K562 (cell line): ENCODE measurements at regions not wholly inside any gene's neighbourhood (a gene's known extent, or its start where the extent isn't known, plus 50 kb on each side); places are given as distances from the start of the nearest gene placed in this dataset.

Experiments
- HDAC6 ChIP-seq: IDR thresholded peaks from 2 replicates; pipeline ENCODE4 v1.6.1; 2012; ENCODE audit warnings: low read depth, mild to moderate bottlenecking, control low read depth, inconsistent platforms, low read length, moderate library complexity
- HMG20B ChIP-seq: fragments of 250-450 bp; sonication (Bioruptor Pico); IDR thresholded peaks from 2 replicates; pipeline ENCODE4 v1.5.0; 2021; ENCODE audit warnings: mild to moderate bottlenecking
- HNRNPL ChIP-seq: fragments of 200-400 bp; formaldehyde crosslinking; IDR thresholded peaks from 2 replicates; pipeline ENCODE4 v1.6.1; 2017; ENCODE audit warnings: low read depth, mild to moderate bottlenecking, low read length
- PTRF ChIP-seq: fragments of 450-650 bp; IDR thresholded peaks from 2 replicates; pipeline ENCODE4 v1.6.1; 2016; ENCODE audit warnings: mild to moderate bottlenecking, missing genetic modification characterization, missing compliant biosample characterization
- SETDB1 ChIP-seq: IDR thresholded peaks from one replicate; pipeline ENCODE4 v1.6.1; 2012; ENCODE audit warnings: low read length, control low read depth, inconsistent platforms
- STAG1 ChIP-seq: sonication (generic); formaldehyde crosslinking; IDR thresholded peaks from 2 replicates; pipeline ENCODE4 v1.5.0; 2020; ENCODE audit warnings: missing genetic modification reagents, borderline replicate concordance
- TF ChIP-seq, protein P1 (sequence below): fragments of 450-650 bp; IDR thresholded peaks from 2 replicates; pipeline ENCODE4 v1.6.1; 2016; ENCODE audit warnings: mild to moderate bottlenecking, moderate library complexity
- TF ChIP-seq, protein P2 (sequence below), 2 experiments: fragments of 450-650 bp in 1 of 2; sonication (generic) in 1 of 2; formaldehyde crosslinking in 1 of 2; IDR thresholded peaks in 1 of 2; conservative IDR thresholded peaks in 1 of 2; 2 replicates each; pipeline versions ENCODE4 v1.6.1 to v1.8.1; 2016 to 2023; ENCODE audit warnings: mild to moderate bottlenecking in 2 of 2, moderate library complexity in 2 of 2, inconsistent platforms in 1 of 2, missing genetic modification reagents in 1 of 2

DNA sequence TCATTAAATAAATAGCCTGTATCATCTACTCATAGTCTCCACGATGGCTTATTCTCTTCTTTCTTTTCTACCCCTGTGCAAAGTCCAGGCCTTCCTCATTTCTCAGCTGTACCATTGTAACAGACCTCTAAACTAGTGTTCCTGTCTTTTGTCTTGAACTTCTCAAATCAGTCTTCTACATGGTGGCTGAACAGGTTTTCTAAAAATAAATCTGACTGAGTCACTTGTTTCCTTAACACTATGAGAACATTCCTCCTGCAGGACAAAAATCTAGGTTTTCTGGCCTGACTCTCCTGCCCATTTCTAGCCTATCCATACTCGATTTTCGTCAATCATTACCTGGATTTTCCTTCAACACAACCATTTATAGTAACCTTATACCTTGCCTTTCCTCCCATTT is 1080.8 kb upstream of the TENM4 start (continued):
- TF ChIP-seq, protein P1, sequence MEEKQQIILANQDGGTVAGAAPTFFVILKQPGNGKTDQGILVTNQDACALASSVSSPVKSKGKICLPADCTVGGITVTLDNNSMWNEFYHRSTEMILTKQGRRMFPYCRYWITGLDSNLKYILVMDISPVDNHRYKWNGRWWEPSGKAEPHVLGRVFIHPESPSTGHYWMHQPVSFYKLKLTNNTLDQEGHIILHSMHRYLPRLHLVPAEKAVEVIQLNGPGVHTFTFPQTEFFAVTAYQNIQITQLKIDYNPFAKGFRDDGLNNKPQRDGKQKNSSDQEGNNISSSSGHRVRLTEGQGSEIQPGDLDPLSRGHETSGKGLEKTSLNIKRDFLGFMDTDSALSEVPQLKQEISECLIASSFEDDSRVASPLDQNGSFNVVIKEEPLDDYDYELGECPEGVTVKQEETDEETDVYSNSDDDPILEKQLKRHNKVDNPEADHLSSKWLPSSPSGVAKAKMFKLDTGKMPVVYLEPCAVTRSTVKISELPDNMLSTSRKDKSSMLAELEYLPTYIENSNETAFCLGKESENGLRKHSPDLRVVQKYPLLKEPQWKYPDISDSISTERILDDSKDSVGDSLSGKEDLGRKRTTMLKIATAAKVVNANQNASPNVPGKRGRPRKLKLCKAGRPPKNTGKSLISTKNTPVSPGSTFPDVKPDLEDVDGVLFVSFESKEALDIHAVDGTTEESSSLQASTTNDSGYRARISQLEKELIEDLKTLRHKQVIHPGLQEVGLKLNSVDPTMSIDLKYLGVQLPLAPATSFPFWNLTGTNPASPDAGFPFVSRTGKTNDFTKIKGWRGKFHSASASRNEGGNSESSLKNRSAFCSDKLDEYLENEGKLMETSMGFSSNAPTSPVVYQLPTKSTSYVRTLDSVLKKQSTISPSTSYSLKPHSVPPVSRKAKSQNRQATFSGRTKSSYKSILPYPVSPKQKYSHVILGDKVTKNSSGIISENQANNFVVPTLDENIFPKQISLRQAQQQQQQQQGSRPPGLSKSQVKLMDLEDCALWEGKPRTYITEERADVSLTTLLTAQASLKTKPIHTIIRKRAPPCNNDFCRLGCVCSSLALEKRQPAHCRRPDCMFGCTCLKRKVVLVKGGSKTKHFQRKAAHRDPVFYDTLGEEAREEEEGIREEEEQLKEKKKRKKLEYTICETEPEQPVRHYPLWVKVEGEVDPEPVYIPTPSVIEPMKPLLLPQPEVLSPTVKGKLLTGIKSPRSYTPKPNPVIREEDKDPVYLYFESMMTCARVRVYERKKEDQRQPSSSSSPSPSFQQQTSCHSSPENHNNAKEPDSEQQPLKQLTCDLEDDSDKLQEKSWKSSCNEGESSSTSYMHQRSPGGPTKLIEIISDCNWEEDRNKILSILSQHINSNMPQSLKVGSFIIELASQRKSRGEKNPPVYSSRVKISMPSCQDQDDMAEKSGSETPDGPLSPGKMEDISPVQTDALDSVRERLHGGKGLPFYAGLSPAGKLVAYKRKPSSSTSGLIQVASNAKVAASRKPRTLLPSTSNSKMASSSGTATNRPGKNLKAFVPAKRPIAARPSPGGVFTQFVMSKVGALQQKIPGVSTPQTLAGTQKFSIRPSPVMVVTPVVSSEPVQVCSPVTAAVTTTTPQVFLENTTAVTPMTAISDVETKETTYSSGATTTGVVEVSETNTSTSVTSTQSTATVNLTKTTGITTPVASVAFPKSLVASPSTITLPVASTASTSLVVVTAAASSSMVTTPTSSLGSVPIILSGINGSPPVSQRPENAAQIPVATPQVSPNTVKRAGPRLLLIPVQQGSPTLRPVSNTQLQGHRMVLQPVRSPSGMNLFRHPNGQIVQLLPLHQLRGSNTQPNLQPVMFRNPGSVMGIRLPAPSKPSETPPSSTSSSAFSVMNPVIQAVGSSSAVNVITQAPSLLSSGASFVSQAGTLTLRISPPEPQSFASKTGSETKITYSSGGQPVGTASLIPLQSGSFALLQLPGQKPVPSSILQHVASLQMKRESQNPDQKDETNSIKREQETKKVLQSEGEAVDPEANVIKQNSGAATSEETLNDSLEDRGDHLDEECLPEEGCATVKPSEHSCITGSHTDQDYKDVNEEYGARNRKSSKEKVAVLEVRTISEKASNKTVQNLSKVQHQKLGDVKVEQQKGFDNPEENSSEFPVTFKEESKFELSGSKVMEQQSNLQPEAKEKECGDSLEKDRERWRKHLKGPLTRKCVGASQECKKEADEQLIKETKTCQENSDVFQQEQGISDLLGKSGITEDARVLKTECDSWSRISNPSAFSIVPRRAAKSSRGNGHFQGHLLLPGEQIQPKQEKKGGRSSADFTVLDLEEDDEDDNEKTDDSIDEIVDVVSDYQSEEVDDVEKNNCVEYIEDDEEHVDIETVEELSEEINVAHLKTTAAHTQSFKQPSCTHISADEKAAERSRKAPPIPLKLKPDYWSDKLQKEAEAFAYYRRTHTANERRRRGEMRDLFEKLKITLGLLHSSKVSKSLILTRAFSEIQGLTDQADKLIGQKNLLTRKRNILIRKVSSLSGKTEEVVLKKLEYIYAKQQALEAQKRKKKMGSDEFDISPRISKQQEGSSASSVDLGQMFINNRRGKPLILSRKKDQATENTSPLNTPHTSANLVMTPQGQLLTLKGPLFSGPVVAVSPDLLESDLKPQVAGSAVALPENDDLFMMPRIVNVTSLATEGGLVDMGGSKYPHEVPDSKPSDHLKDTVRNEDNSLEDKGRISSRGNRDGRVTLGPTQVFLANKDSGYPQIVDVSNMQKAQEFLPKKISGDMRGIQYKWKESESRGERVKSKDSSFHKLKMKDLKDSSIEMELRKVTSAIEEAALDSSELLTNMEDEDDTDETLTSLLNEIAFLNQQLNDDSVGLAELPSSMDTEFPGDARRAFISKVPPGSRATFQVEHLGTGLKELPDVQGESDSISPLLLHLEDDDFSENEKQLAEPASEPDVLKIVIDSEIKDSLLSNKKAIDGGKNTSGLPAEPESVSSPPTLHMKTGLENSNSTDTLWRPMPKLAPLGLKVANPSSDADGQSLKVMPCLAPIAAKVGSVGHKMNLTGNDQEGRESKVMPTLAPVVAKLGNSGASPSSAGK = no peak
- no peak for TF ChIP-seq STAG1
- no peak for TF ChIP-seq HNRNPL
- no peak for TF ChIP-seq HMG20B (CRISPR knock-in tag)
- TF ChIP-seq, protein P2, sequence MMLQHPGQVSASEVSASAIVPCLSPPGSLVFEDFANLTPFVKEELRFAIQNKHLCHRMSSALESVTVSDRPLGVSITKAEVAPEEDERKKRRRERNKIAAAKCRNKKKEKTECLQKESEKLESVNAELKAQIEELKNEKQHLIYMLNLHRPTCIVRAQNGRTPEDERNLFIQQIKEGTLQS (IDR thresholded peaks at IDR 0.05) = no peak
- TF ChIP-seq, protein P2 (CRISPR knock-in tag; conservative IDR thresholded peaks at IDR 0.05) = no peak
- TF ChIP-seq PTRF (tag) = no peak
- no peak for TF ChIP-seq HDAC6
- no peak for TF ChIP-seq SETDB1
